Retinal pigment epithelial cell (primary cell): ENCODE measurements at regions not wholly inside any gene's neighbourhood (a gene's known extent, or its start where the extent isn't known, plus 50 kb on each side); places are given as distances from the start of the nearest gene placed in this dataset.
"Not testable (repeated sequence)": the region's sequence is repeated elsewhere in the genome, so short reads cannot be mapped to it uniquely, and the experiment has no call there.

Experiments used
- DNase-seq: peaks from one replicate; pipeline ENCODE4 v3.0.0-alpha.2; 2010; ENCODE audit warnings: low read depth
- H3K4me3 ChIP-seq: 2 replicates; pipeline ENCODE4 v1.5.1; 2011; ENCODE audit warnings: mild to moderate bottlenecking, low read length, control low read depth, moderate library complexity
- TF ChIP-seq, protein P1 (sequence below): conservative IDR thresholded peaks from 2 replicates; pipeline ENCODE4 v1.5.1; 2011; ENCODE audit warnings: low read depth, low read length, control low read depth, inconsistent platforms

GRCh38 chr2:106339609-106340008, 128.6 kb downstream of the RGPD3 start:
- TF ChIP-seq, protein P1, sequence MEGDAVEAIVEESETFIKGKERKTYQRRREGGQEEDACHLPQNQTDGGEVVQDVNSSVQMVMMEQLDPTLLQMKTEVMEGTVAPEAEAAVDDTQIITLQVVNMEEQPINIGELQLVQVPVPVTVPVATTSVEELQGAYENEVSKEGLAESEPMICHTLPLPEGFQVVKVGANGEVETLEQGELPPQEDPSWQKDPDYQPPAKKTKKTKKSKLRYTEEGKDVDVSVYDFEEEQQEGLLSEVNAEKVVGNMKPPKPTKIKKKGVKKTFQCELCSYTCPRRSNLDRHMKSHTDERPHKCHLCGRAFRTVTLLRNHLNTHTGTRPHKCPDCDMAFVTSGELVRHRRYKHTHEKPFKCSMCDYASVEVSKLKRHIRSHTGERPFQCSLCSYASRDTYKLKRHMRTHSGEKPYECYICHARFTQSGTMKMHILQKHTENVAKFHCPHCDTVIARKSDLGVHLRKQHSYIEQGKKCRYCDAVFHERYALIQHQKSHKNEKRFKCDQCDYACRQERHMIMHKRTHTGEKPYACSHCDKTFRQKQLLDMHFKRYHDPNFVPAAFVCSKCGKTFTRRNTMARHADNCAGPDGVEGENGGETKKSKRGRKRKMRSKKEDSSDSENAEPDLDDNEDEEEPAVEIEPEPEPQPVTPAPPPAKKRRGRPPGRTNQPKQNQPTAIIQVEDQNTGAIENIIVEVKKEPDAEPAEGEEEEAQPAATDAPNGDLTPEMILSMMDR, result no peak
- no peak for DNase-seq
- H3K4me3 ChIP-seq, result no peak overlapping the region

- TF ChIP-seq, protein P1, result no peak
- DNase-seq, result no peak
- no peak overlapping the region for H3K4me3 ChIP-seq
Observed at GRCh38 chr2:106339132-106339531, 129.1 kb downstream of the RGPD3 start.

DNA sequence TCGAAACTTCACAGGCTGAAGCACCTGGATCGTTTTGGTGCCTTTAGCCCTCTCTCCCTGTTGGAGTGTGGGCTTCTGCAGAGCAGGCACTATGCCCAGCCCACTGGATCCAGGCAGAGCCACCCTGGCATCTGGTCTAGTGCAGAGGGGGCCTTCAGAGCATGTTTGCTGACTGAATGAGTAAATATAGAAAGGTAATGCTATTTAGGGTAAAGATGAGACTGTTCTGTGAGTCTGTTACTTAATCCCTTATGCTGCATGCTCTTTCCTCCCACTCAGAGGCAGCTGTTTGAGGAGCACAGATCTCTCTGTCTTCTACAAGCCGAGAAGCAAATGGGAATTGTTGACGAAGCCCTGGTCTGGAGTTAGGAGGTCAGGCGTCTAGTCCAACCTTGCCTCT, 130.2 kb downstream of the RGPD3 start:
- no peak for DNase-seq
- TF ChIP-seq, protein P1, result no peak
- no peak overlapping the region for H3K4me3 ChIP-seq

- DNase-seq, result peak; percentile 9
- TF ChIP-seq, protein P1, result no peak
- H3K4me3 ChIP-seq, result no peak overlapping the region
Observed at GRCh38 chr2:106336737-106337136, 131.5 kb downstream of the RGPD3 start.

DNA sequence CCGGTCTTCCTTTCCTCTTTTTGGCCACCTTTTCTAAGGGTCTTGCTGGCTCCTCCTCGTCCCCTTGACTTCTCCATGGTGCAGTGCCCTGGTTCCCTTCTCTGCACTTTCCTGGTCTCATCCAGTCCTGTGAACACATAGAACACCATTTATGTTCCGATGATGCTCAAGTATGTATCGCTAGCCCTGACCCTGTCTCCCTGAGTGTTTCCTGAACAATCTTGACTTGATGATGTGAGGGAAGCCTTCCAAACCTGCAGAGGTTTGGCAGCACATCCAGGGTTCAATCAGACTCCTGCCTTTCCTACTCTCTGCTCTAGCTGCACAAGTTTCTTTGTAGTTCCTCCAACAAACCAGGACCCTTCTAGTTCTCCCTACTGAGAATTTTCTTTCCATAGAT, 132.1 kb downstream of the RGPD3 start:
- TF ChIP-seq, protein P1, result no peak
- DNase-seq, result no peak
- no peak overlapping the region for H3K4me3 ChIP-seq

- H3K4me3 ChIP-seq, result no peak overlapping the region
- peak; percentile 57 for DNase-seq
- TF ChIP-seq, protein P1, result no peak
Observed at GRCh38 chr2:106334802-106335201, 133.4 kb downstream of the RGPD3 start.

GRCh38 chr2:106333253-106333873, 134.8 kb downstream of the RGPD3 start:
- not testable (repeated sequence) for DNase-seq

More at GRCh38 chr2:106333253-106333873, 134.8 kb downstream of the RGPD3 start:
- not testable (repeated sequence) for H3K4me3 ChIP-seq
